Endothelial cell of umbilical vein (primary cell): ENCODE measurements at regions not wholly inside any gene's neighbourhood (a gene's known extent, or its start where the extent isn't known, plus 50 kb on each side); places are given as distances from the start of the nearest gene placed in this dataset.

Experiments used
- BruUV-seq: library from RNA; stranded (reverse); fragments of 400-500 nt; replicated peaks from 2 replicates; lab custom pipeline; 2021; lab: Mats Ljungman, UMichigan
- CTCF ChIA-PET: fragments of 300-600, 350-600 bp; sonication (Branson Sonifier 250); formaldehyde crosslinking; loops from one replicate; lab custom pipeline; 2021; ENCODE audit warnings: antibody characterized with exemption, inconsistent platforms; lab: Charles Lee
- POLR2A ChIA-PET: fragments of 300-600, 350-600 bp; sonication (Branson Sonifier 250); formaldehyde crosslinking; loops from one replicate; lab custom pipeline; 2021; ENCODE audit warnings: antibody characterized with exemption, inconsistent platforms; lab: Charles Lee
- DNase-seq: peaks from one replicate; pipeline ENCODE4 v3.0.0-alpha.2; 2011; ENCODE audit warnings: low read depth, low spot score
- FAIRE-seq: peaks from 2 replicates; lab custom pipeline; 2011; peaks lifted over from hg19 to GRCh38; lab: Jason Lieb, UNC
- H2AFZ ChIP-seq: 2 replicates; pipeline ENCODE4 v1.6.0; 2012; ENCODE audit warnings: low read depth, low read length, control low read depth, inconsistent platforms
- H3K27ac ChIP-seq: 2 replicates; pipeline ENCODE4 v1.5.1; 2011; ENCODE audit warnings: low read depth, mild to moderate bottlenecking, control low read depth, low read length, moderate library complexity; ENCODE audit not compliant: insufficient read depth
- H3K27me3 ChIP-seq, 2 experiments: 2 replicates each; pipeline versions ENCODE4 v1.6.0 to v1.6.1; 2011; ENCODE audit warnings: low read length in 2 of 2, mixed read lengths in 1 of 2; ENCODE audit not compliant: control insufficient read depth in 2 of 2, insufficient read depth in 2 of 2
- H3K36me3 ChIP-seq, 2 experiments: 2 replicates in 1 of 2; 3 replicates in 1 of 2; pipeline ENCODE4 v1.5.1; 2011; ENCODE audit warnings: low read length in 2 of 2, mild to moderate bottlenecking in 1 of 2, moderate library complexity in 1 of 2; ENCODE audit not compliant: control insufficient read depth in 2 of 2, insufficient read depth in 2 of 2; ENCODE audit errors: extremely low read depth in 1 of 2
- H3K4me1 ChIP-seq: 3 replicates; pipeline ENCODE4 v1.5.1; 2011; ENCODE audit warnings: mild to moderate bottlenecking, low read length; ENCODE audit not compliant: control insufficient read depth, insufficient read depth; ENCODE audit errors: extremely low read depth
- H3K4me2 ChIP-seq: 2 replicates; pipeline ENCODE4 v1.6.1; 2011; ENCODE audit warnings: low read length, control low read depth, mixed read lengths; ENCODE audit not compliant: insufficient read depth
- H3K4me3 ChIP-seq, 3 experiments: fragments of 200-600 bp in 1 of 3; sonication (generic), shearing (Covaris generic) in 1 of 3; replicated peaks in 1 of 3; 2 replicates each; pipeline ENCODE4 v1.5.1; 2011 to 2016; ENCODE audit warnings: control low read depth in 3 of 3, low read length in 3 of 3, mild to moderate bottlenecking in 2 of 3, inconsistent platforms in 1 of 3, low read depth in 1 of 3, moderate library complexity in 1 of 3; ENCODE audit not compliant: insufficient read depth in 1 of 3
- H3K79me2 ChIP-seq: 2 replicates; pipeline ENCODE4 v1.6.0; 2012; ENCODE audit warnings: low read length, inconsistent platforms; ENCODE audit not compliant: control insufficient read depth, insufficient read depth
- H3K9ac ChIP-seq: replicated peaks from 2 replicates; pipeline ENCODE3; 2011; ENCODE audit warnings: low read length, control low read depth; ENCODE audit not compliant: insufficient read depth; ENCODE audit errors: extremely low read depth
- H3K9me1 ChIP-seq: replicated peaks from 3 replicates; pipeline ENCODE4 v1.6.0; 2011; ENCODE audit warnings: mild to moderate bottlenecking, low read length; ENCODE audit not compliant: control insufficient read depth, insufficient read depth; ENCODE audit errors: extremely low read depth
- H3K9me3 ChIP-seq: replicated peaks from 2 replicates; pipeline ENCODE4 v1.5.1; 2012; ENCODE audit warnings: low read length, inconsistent platforms; ENCODE audit not compliant: control insufficient read depth, insufficient read depth
- H4K20me1 ChIP-seq: replicated peaks from 2 replicates; pipeline ENCODE3; 2011; ENCODE audit warnings: mild to moderate bottlenecking, low read length; ENCODE audit not compliant: control insufficient read depth, insufficient read depth; ENCODE audit errors: extremely low read depth
- CTCF ChIP-seq, 2 donors: IDR thresholded peaks; 1 replicate in 1 of 2; 2 replicates in 1 of 2; pipeline ENCODE4 v1.5.1; 2011; ENCODE audit warnings: low read length in 2 of 2, mild to moderate bottlenecking in 2 of 2, moderate library complexity in 2 of 2, control low read depth in 1 of 2, inconsistent platforms in 1 of 2, low read depth in 1 of 2; ENCODE audit not compliant: insufficient read depth in 1 of 2; ENCODE audit errors: extremely low read depth in 1 of 2
- EZH2 ChIP-seq: IDR thresholded peaks from 2 replicates; pipeline ENCODE4 v1.6.1; 2012; ENCODE audit warnings: borderline replicate concordance, low read depth, mild to moderate bottlenecking, moderate library complexity, low read length, inconsistent platforms; ENCODE audit not compliant: severe bottlenecking
- FOS ChIP-seq: IDR thresholded peaks from 2 replicates; pipeline ENCODE4 v1.6.1; 2011; ENCODE audit warnings: mild to moderate bottlenecking, low read length, moderate library complexity, borderline replicate concordance; ENCODE audit not compliant: insufficient read depth
- GATA2 ChIP-seq: IDR thresholded peaks from 2 replicates; pipeline ENCODE4 v1.7.0; 2011; ENCODE audit warnings: low read depth, mild to moderate bottlenecking, moderate library complexity, mixed read lengths, low read length; ENCODE audit not compliant: insufficient read length, insufficient read depth
- JUN ChIP-seq: IDR thresholded peaks from 2 replicates; pipeline ENCODE4 v1.6.1; 2011; ENCODE audit warnings: borderline replicate concordance, low read depth; ENCODE audit not compliant: insufficient read length, insufficient read depth
- MAX ChIP-seq: IDR thresholded peaks from 2 replicates; pipeline ENCODE4 v1.6.1; 2011; ENCODE audit not compliant: insufficient read depth, insufficient read length
- MYC ChIP-seq: IDR thresholded peaks from one replicate; pipeline ENCODE4 v1.6.1; 2011; ENCODE audit warnings: mild to moderate bottlenecking, low read depth, low read length
- POLR2A ChIP-seq: IDR thresholded peaks from 2 replicates; pipeline ENCODE4 v1.6.1; 2012; ENCODE audit warnings: low read depth, mild to moderate bottlenecking, control low read depth, low read length
- POLR2AphosphoS5 ChIP-seq: IDR thresholded peaks from 2 replicates; pipeline ENCODE4 v1.6.1; 2012; ENCODE audit warnings: low read depth, mild to moderate bottlenecking, control low read depth, low read length, moderate library complexity; ENCODE audit not compliant: insufficient read depth
- dilution Hi-C: fragments of 300-500 bp; cut with MboI; formaldehyde crosslinking; loops from one replicate; pipeline ENCODE4 v1.15.0; 2019; ENCODE audit warnings: low sequenced_read_pairs; ENCODE audit not compliant: extremely low pct_ligation_motif_present
- intact Hi-C: fragments of 100-400 bp; cut with micrococcal nuclease; formaldehyde crosslinking; loops from one replicate; pipeline ENCODE4 v1.10.0; 2022

- H3K9me1 ChIP-seq = no peaks in the 10 kb centered on the region
- no peak for TF ChIP-seq POLR2A
- TF ChIP-seq POLR2AphosphoS5 = no peak
- TF ChIP-seq MAX = no peak
- no peak for TF ChIP-seq MYC
- TF ChIP-seq CTCF (IDR thresholded peaks at IDR 0.05; ENCODE audit: extremely low read depth in 1 of 2, insufficient read depth in 1 of 2, low read depth in 1 of 2, low read length in 2 of 2) = no peak
- TF ChIP-seq GATA2 = no peak
- no peak for TF ChIP-seq FOS
- no peak for TF ChIP-seq EZH2
- no peak for TF ChIP-seq JUN
- FAIRE-seq (no peak), DNase-seq (no peak)
- dilution Hi-C loops (no loop called here), intact Hi-C loops (no loop called here)
- H3K36me3 ChIP-seq = no peaks in the 10 kb centered on the region
- no peak overlapping the region for H3K4me2 ChIP-seq
- H3K4me1 ChIP-seq = no peaks in the 10 kb centered on the region
- H2AFZ ChIP-seq = no peak overlapping the region
- no peak overlapping the region for H3K4me3 ChIP-seq
- H3K9me3 ChIP-seq = peaks cover 2% of the 10 kb centered on the region
- no TSS peak for BruUV-seq
- no peaks in the 10 kb centered on the region for H4K20me1 ChIP-seq
- H3K27ac ChIP-seq = no peak overlapping the region
- H3K27me3 ChIP-seq = no peaks in the 10 kb centered on the region
- H3K79me2 ChIP-seq = no peaks in the 10 kb centered on the region
- ChIA-PET CTCF (no interaction called here), POLR2A (no interaction called here)
- H3K9ac ChIP-seq = no peak overlapping the region
Measured at GRCh38 chr4:160810424-160810823, 1353.4 kb downstream of the FSTL5 start.
